Small intestine (tissue), 7 donors: ENCODE measurements at regions not wholly inside any gene's neighbourhood (a gene's known extent, or its start where the extent isn't known, plus 50 kb on each side); places are given as distances from the start of the nearest gene placed in this dataset.

ENCODE experiments used
- DNase-seq, 2 donors: peaks; one replicate each; pipeline versions ENCODE4 v3.0.0 to v3.0.0-alpha.2; 2013
- FAIRE-seq: peaks from 2 replicates; lab custom pipeline; 2012; peaks lifted over from hg19 to GRCh38; lab: Jason Lieb, UNC
- H3K27ac ChIP-seq, 3 donors: one replicate each; pipeline ENCODE4 v1.5.1; 2013; ENCODE audit warnings: low read length in 2 of 3, mild to moderate bottlenecking in 2 of 3, control low read depth in 1 of 3, inconsistent platforms in 1 of 3, low read depth in 1 of 3, moderate library complexity in 1 of 3
- H3K27me3 ChIP-seq, 3 donors: one replicate each; pipeline ENCODE4 v1.6.1; 2013; ENCODE audit warnings: low read length in 3 of 3, inconsistent platforms in 1 of 3; ENCODE audit not compliant: control insufficient read depth in 3 of 3, insufficient read depth in 3 of 3
- H3K36me3 ChIP-seq, 3 donors: one replicate each; pipeline ENCODE4 v1.6.1; 2013; ENCODE audit warnings: low read length in 3 of 3, inconsistent platforms in 1 of 3, low read depth in 1 of 3, mild to moderate bottlenecking in 1 of 3, moderate library complexity in 1 of 3; ENCODE audit not compliant: control insufficient read depth in 3 of 3, insufficient read depth in 2 of 3
- H3K4me1 ChIP-seq, 3 donors: one replicate each; pipeline ENCODE4 v1.6.1; 2013; ENCODE audit warnings: low read length in 2 of 3, inconsistent platforms in 1 of 3, low read depth in 1 of 3, mild to moderate bottlenecking in 1 of 3, moderate library complexity in 1 of 3; ENCODE audit not compliant: control insufficient read depth in 3 of 3, insufficient read depth in 2 of 3
- H3K4me3 ChIP-seq, 3 donors: one replicate each; pipeline ENCODE4 v1.5.1; 2013; ENCODE audit warnings: low read length in 3 of 3, control low read depth in 1 of 3, inconsistent platforms in 1 of 3, low read depth in 1 of 3, mild to moderate bottlenecking in 1 of 3, moderate library complexity in 1 of 3
- H3K9me3 ChIP-seq, 2 donors: one replicate each; pipeline ENCODE4 v1.6.1; 2013; ENCODE audit warnings: low read depth in 1 of 2, low read length in 1 of 2; ENCODE audit not compliant: control insufficient read depth in 2 of 2, insufficient read depth in 1 of 2
- WGBS, 3 donors: extraction: QIAGEN DNeasy Blood & Tissue Kit; methylation state at CpG; one replicate each; pipeline ENCODE4 v1.1.7; 2013; 5-methylcytosine and 5-hydroxymethylcytosine counted together
- donor health status: healthy with polysubstance abuse.
- donor health status: control.
- donor health status: control.
- donor health status: Bipolar disorder and iron deficiency.
- donor health status: healthy.

DNA sequence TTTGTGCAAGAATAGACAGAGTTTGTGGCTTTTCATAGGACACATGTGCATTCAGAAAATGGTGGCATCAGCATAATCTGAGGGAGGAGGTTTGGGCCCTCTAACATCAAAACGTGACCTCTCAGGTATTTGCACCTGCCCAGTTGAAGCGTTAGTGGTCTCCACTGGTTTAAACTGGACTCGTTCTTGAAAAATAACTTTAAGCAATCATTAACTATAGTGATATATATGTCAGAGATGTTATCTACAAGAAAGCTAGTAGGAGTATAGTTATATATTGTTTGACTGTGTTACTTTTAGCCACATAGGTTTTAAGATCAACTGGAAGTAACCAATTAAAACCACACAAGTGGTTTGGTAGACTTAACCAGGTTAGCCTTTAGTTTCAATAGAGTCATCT lies 607.4 kb downstream of the MAFB start:
- no peaks in the 10 kb centered on the region for H3K27me3 ChIP-seq
- H3K27ac ChIP-seq: no peak overlapping the region
- no peak overlapping the region for H3K4me3 ChIP-seq
- DNase-seq: no peak
- no peaks in the 10 kb centered on the region for H3K36me3 ChIP-seq
- no peaks in the 10 kb centered on the region for H3K4me1 ChIP-seq
- FAIRE-seq: no peak
- WGBS, 3 donors: 28 to 50% (median 33%) methylated on average over 3 of the region's 3 CpGs
- no peaks in the 10 kb centered on the region for H3K9me3 ChIP-seq

DNA sequence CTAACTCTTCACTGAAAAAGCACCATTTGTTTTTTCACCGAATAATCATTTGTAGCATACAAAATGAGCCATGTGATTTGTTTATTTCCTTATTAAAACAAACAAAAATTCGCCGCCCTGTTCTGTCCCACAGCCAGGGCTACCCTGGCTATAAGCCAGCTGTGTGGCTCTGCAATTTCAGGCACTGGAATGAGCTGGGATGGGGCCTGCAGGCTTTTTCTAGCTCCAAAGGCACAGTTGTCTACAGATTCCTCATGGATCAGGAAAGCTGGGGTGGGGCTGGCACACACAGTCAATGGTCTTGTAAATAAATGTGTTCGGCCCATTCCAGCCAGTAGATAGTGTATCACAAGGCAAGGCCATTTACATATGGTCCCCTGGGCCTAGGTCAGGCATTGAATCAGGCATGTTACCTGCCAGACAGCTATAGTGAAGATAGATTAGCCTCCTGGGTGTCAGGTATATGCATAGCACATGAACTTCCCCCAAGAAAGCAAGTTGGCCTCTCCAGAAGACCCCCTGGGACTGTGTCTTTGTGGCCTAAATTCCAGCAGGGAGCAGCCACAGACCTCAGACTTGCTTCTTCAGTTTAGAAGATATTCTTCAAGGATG lies 608.9 kb downstream of the MAFB start:
- WGBS, 3 donors: 33 to 48% (median 43%) methylated on average over 4 of the region's 4 CpGs
- H3K4me3 ChIP-seq: no peak overlapping the region
- no peak overlapping the region for H3K27ac ChIP-seq
- FAIRE-seq: no peak
- no peaks in the 10 kb centered on the region for H3K4me1 ChIP-seq
- no peaks in the 10 kb centered on the region for H3K9me3 ChIP-seq
- no peaks in the 10 kb centered on the region for H3K27me3 ChIP-seq
- H3K36me3 ChIP-seq: no peaks in the 10 kb centered on the region
- DNase-seq: no peak

DNA sequence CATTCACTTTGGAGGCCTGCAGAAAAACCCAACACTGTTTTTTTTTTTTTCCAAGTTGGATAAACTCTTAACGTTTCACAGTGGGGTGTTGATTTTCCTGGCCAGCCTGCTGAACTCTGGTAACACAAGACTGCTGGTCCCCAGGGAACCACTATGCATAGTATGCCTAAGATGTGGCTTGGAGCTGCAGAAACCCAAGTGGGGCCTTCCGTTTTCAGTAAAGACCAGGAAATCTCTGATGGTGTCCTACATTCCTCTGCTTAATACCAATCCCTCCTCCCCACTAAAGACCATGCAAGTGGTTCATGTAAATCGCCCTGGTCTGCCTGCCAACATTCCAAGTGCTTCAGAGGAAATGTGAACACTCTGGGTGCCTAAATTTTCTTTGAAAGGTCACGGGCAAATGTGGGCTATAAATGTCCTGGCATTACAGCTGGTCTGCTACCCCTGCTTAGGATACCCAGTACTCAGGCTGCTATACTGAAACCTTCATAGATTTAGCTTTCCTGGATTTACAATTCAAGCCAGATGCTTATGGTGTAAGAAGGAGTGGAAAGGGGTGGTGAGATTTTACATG lies 615.4 kb downstream of the MAFB start:
- no peak overlapping the region for H3K27ac ChIP-seq
- H3K4me1 ChIP-seq: no peaks in the 10 kb centered on the region
- FAIRE-seq: no peak
- no peak overlapping the region for H3K4me3 ChIP-seq
- peaks cover 0 to 2% of the 10 kb centered on the region in 2 donors for H3K9me3 ChIP-seq
- H3K36me3 ChIP-seq: no peaks in the 10 kb centered on the region
- no peaks in the 10 kb centered on the region for H3K27me3 ChIP-seq
- DNase-seq: no peak
- WGBS, 3 donors: 31 to 44% (median 44%) methylated on average over 4 of the region's 4 CpGs

DNA sequence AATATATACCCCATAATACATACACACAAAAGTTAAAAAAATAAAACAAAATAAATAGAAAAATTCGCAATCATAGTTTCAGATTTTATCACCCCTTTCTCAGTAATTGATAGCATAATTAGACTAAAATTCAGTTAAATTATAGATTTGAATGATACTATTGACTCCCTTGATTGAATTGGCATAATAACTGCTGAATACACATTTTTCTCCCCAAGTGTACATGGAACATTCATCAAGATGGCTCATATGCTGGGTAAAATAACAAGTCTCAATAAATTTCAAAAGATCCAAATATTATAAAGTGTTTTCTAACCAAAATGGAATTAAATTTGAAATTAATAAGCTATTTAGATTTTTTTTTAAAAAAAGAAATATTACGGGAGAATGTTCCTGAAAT lies 616.1 kb downstream of the MAFB start:
- no peaks in the 10 kb centered on the region for H3K4me1 ChIP-seq
- H3K27ac ChIP-seq: no peak overlapping the region
- DNase-seq (no peak), FAIRE-seq (no peak)
- H3K36me3 ChIP-seq: no peaks in the 10 kb centered on the region
- no peak overlapping the region for H3K4me3 ChIP-seq
- peaks cover 0 to 2% of the 10 kb centered on the region in 2 donors for H3K9me3 ChIP-seq
- 85 to 95% (median 92%) methylated on average over 2 of the region's 2 CpGs for WGBS, 3 donors
- no peaks in the 10 kb centered on the region for H3K27me3 ChIP-seq

DNA sequence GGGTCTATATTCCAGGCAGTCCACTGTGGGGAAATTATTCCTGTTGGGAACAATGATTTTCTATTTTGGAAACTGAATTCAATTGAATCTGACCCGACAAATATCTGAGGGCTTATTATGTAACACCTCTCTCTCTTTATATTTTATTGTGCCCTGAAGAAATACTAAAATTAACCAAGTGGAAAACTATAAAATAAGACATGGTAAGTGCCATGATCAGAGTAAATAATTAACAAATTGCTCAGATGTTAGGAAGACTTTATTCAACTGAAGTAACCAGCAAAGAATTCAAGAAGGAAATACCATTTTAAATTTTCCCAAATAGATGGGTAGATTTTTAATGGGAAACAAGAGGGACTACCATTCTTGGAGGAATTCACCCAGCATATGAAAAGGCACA lies 632.9 kb downstream of the MAFB start:
- WGBS, 3 donors: 81 to 91% (median 87%) methylated on average over 1 of the region's 1 CpG
- no peaks in the 10 kb centered on the region for H3K4me1 ChIP-seq
- H3K4me3 ChIP-seq: no peak overlapping the region
- no peaks in the 10 kb centered on the region for H3K27me3 ChIP-seq
- H3K36me3 ChIP-seq: no peaks in the 10 kb centered on the region
- DNase-seq (no peak), FAIRE-seq (no peak)
- H3K27ac ChIP-seq: no peak overlapping the region
- H3K9me3 ChIP-seq: peaks cover 0 to 5% of the 10 kb centered on the region in 2 donors

DNA sequence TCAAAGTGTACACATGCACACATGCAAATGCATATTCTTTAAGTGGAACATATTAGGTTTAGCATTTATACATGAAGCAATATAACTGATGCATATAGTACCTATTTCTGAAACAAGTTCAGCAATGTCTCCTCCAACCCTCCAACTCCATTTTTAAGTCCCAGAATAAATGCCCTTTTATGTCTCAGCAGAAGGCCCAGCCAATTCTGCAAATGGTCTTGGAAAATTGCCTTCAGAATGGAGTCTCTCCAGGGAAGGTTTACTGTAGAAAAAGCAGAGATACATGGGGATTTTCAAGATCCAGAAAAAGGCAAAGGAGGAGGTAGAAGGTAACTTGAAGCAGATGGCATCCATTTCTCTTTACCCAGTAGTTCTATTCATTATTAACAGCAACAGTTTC lies 633.3 kb downstream of the MAFB start:
- no peak for DNase-seq
- H3K4me1 ChIP-seq: no peaks in the 10 kb centered on the region
- no peak for FAIRE-seq

DNA sequence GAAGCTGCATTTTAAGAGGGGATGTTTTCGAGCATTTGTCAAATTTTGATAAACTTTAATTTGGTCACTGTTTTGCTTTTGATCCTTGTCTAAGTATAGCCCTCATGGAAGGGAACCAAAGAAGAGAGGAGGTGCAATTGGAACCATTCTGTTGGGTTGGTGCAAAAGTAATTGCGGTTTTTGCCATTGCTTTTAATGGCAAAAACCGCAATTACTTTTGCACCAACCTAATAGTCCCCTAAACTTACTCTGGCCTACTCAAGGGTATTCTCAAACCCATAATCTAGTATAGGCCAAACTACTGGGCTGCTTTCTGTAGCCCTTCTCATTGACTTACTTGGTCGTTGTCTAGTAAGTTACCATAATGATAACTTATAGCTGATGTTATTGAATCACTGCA lies 634.7 kb downstream of the MAFB start:
- no peak for DNase-seq
- no peaks in the 10 kb centered on the region for H3K27me3 ChIP-seq
- no peaks in the 10 kb centered on the region for H3K36me3 ChIP-seq
- WGBS, 3 donors: 64 to 80% (median 76%) methylated on average over 4 of the region's 4 CpGs
- no peak overlapping the region for H3K27ac ChIP-seq
- no peaks in the 10 kb centered on the region for H3K4me1 ChIP-seq
- no peak for FAIRE-seq
- no peaks in the 10 kb centered on the region for H3K9me3 ChIP-seq
- no peak overlapping the region for H3K4me3 ChIP-seq

More for the DNA sequence above, 633.3 kb downstream of the MAFB start:
- Histone ChIP-seq H3K27me3 (no peaks in the 10 kb centered on the region), H3K27ac (no peak overlapping the region), H3K4me3 (no peak overlapping the region), H3K9me3 (peaks cover 0 to under 1% of the 10 kb centered on the region in 2 donors), H3K36me3 (no peaks in the 10 kb centered on the region)

DNA sequence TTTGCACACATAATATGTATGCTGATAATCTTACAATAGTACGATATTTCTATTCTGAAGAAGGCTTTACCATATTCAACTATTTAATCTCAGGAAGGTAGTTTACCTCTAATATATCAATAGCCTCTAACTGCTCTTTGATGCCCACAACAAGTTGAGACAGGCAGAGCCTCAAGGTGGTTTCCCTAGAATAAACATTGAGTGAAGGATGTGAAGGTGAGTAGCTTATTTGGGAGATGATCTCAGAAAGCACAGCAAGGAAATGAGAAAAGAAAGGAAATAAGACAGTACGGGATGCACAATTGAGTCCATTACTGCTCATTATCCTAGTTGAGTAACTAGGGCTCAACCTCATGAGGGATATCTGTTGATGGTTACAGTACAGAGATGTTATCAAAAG lies 638.4 kb downstream of the MAFB start:
- Histone ChIP-seq H3K9me3 (no peaks in the 10 kb centered on the region), H3K36me3 (no peaks in the 10 kb centered on the region), H3K4me3 (no peak overlapping the region), H3K4me1 (no peaks in the 10 kb centered on the region), H3K27me3 (no peaks in the 10 kb centered on the region), H3K27ac (no peak overlapping the region)
- 85 to 91% (median 91%) methylated on average over 2 of the region's 2 CpGs for WGBS, 3 donors
- DNase-seq (no peak), FAIRE-seq (no peak)

DNA sequence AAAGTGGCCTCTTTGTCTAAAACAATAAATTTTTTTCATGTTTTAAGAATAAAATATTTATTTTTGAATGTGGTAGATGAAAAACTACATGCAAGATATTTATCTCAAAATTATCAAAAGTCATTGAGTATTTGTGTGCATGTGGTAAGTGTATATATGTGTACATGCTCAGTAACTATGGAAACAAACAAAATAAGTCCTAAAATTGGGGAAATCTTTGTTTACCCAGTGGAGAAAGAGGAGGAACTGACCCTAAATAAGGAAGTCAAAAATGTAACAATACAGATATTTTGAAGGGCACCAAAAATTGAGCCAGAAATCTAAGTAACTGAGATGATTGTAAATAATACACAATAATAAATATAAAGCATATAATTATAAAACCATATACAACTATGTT lies 639.2 kb downstream of the MAFB start:
- no peaks in the 10 kb centered on the region for H3K4me1 ChIP-seq
- H3K27ac ChIP-seq: no peak overlapping the region
- no peak overlapping the region for H3K4me3 ChIP-seq
- no peaks in the 10 kb centered on the region for H3K9me3 ChIP-seq
- no peaks in the 10 kb centered on the region for H3K27me3 ChIP-seq
- no peak for DNase-seq
- no peak for FAIRE-seq
- no peaks in the 10 kb centered on the region for H3K36me3 ChIP-seq
